UCSD-AML1 (cell line): ENCODE measurements at regions not wholly inside any gene's neighbourhood (a gene's known extent, or its start where the extent isn't known, plus 50 kb on each side); places are given as distances from the start of the nearest gene placed in this dataset.

Experiments
- DNase-seq: peaks from one replicate; lab custom pipeline; 2025; ENCODE audit not compliant: unreplicated experiment; lab: John Stamatoyannopoulos, UW

DNA sequence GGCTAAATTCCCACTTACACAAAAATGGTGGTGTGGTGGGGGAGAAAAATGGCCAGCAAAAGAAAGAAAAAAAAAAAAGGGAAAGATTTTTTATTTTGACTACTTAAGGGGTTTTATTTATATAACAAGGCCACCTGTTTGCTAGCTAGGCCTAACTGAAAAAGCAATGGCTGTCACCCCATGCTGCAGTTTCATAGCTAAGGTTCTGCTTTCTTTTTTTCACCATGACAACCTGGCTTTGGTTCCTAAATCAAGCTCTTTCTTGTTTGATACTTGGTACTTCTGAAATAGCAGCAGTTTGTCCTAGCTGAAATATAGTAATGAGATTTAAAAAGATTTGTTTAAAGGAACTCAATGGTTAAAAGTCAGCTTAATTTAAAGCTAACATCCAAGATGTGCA, 433.2 kb upstream of the MEX3C start:
- DNase-seq: no peak

DNA sequence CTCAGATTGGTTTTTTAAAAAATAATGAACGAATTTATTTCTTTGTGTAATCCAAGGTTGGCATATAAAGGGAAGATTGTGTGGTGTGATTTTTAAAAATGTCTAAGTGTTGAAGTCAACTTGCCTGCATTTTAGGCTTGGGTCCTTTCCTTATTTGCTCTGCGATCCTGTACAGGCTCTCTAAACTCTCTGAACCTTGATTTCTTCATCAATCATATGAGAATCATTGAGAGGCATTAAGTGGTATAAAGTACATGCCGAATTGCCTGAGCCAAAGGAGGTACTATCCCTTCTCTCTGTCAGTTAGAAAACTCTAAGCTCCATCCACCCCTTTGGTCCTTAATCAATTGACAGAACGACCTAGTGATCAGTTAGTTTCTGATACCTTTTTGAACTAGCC, 440.4 kb upstream of the MEX3C start:
- no peak for DNase-seq

DNA sequence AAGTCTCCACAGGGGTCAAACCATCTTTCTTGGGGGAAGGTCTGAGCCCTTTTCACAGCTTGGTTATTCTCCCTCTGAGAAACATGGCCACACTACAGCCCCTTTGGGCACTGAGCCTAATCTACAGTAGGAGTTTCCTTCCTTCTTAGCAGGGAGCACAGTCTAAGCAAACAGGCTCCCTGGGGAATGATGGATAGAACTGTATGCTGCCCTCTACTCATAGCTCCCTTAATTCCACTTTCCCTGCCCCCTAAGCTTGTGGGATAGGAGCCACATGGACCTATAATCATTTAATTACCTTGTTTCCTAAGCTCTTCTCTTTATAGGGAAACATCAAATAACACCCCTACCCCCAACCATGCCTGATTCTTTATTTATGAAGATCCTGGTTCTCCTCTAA, 442.1 kb upstream of the MEX3C start:
- DNase-seq: no peak

DNA sequence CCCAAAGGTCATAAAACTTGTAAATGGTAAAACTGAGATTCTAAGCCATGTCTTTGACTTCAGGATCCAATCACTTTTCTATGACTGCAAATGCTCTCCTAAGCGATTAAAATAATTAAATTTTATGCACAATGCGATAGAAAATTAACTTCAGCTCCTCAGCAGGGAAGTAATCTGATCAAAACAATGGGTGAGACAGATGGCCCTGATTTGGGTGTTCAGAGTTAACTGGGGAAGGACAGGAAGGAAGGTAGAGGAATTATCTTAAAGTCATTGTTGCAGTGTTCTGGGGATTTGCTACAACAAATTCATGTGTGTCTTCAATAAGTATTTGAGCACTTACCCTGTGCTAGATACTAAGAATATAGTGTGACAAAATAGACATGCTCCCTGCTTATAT, 446.0 kb upstream of the MEX3C start:
- no peak for DNase-seq

DNA sequence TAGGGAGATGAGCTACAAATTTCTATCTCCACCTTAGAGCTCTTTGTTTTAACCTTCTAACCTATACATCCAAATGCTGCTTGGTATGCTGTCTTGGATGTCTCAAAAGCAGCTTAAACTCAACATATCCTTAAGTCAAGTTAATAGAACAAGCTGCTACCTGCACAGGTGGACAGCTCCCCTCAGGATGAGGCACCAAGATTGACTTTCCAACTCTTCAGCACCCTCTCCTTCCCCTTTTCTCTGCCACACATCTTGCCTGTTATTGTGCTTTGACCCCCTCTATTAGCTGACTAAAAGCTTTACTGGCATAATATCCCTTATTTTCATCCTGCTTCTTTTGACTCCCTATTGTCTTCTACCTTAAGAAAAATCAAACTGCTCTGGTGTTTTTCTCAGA, 448.1 kb upstream of the MEX3C start:
- DNase-seq: no peak

DNA sequence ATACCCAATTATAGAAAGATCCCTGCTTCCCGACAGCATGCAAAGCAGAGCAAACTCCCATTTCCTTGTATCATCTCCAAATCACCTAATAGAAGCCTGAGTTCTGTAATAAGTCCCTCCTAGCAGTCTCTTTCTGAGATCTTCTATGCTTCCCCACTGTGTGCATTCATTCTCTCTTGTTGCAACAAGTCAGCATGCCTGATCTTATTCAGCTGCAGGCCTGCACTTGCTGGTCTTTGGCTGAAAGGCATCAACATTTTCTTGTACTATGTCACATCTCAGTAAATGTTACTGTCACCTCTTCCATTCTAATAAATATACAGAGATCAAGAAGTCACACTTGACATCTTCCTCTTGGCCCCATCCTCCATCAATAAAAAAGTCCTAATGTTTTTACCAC, 449.9 kb upstream of the MEX3C start:
- DNase-seq: no peak

DNA sequence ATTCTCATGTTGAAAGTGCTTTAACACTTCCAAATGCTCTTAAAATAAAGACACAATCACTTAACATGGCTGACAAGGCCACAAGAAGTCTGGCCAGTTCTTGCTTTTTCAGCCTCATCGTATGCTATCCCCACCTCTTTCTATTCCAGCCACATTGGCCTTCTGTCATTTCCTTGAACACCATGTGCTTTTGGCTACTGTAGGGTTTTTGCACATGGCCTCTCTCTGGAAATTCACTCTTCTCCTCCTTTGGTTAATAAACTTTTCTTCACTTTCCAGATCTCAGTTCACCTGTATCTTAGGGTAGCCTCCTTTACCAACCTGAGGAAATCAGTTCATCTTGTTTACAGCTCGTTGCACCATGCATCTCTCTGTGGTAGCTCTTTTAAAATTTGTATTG, 450.5 kb upstream of the MEX3C start:
- no peak for DNase-seq

DNA sequence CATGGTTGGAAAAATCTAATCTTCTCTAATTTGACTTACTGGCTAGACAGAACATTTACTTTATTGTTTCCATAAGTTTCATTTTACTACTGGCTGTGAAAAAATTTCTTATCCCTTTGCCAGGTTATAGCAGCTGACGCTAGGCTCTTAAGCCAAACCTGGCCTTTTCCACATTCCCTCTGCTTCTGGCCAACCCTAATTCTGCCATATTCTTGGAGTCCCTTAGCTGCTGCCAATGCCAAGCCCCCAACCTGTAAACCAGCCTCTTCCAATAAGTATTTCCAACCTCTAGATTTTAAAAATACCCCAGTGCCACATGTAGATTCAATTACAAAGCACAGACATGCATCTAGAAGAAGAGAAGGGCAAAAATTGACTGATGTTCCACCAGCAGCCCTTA, 452.3 kb upstream of the MEX3C start:
- no peak for DNase-seq

DNA sequence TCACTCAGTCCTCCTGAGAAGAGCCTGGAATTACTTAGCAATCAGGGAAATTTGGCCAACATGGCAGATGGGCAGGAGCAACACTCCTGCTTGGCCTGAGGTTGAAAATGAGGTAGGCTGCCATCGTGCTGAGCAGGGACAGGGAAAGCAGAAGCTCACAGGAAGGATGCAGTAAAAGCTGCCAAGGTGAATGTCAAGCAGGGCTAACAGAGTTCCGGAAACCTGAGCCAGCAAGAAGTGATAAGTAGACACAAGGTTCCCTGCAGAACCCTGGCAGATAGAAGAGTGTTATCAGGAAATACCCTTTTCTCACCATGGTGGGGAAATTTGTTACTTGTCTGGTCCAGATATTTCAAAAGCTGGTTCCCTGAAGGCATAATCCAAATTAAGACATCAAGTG, 454.3 kb upstream of the MEX3C start:
- no peak for DNase-seq

DNA sequence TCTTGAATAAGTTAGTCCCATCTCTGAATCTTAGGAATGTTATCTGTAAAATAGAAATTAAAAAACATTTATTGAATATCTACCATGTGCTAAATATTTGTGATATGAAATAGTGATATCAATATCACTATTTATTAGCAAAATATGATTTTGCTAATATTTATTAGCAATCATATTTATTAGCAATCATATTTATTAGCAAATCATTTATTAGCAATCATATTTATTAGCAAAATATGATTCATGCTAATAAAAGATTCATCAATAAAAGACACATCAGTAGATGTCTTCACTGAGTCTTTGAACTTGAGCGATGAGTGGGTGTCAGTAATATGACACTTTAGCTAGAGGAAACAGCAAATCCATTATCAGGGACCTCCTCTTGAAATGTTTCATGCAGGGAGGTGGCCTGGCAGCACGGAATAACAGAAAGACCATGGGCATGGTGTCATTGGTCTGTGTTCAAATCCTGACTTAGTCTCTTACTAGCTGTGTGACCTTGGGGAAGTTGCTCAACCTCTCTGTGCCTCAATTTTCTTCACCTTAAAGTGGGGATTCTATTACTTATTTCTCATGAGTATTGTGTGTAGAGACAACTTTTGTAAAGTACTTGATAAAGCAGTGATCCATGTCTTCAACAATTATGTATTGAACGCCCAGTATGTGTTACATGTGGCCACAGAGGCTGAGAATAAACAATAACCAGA, 456.2 kb upstream of the MEX3C start:
- no peak for DNase-seq

DNA sequence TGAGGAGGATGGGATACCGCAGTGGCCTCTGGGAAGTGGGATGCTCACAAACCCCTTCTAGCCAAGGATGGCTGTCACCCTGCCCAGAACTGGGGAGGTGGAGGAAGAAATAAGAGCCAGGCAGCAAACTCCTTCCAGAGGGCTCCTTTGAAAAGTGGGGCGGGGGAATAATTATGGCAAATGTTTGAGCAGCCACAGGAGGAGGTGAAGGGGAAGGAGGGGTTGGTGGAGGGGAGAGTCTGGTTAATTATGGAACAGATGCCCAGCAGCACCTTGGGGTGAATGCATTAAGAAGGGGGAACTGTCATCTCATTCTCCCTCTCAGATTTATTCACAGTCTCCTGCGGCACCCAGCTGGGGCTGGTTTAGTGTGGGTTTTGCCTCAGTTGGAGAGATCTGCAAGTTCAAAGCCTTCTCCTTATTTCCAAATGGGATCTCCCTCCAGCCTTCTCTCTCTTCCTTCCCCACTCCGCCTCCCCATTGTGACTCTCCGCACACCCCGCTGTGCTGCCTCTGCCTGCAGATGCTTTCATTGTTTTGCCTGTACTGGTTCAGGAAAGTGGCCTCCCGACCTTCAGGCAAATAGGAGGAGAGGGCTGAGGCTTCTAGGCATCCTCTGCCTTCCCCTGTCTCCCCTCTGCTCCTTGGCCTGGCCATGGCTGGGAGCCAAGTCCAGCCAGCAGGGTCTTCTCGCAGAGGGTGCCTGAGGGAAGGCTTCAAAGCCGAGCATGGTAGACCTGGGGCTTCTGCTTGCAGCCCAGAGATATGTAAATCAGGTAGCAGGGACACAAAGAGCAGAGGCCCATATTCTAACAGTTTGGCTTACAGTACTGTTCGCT, 457.2 kb upstream of the MEX3C start:
- DNase-seq: no peak

DNA sequence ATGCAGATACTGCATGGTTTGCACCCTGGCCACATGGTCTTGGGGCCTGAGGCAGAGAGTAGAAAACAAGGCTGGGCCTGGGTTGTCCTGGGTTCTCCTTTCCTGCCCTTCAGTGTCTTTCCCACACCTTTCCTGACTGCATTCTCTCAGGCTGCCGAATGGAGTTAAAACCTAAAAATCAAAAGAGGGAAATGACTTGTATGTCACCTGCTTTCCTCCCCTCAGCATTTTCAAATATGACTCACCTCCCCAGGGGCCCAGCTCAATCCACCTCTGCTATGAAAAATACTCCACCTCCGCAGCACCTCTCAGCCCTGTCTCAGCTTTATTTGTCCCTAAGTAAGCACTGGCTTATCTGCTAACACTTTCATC, 457.8 kb upstream of the MEX3C start:
- DNase-seq: no peak

DNA sequence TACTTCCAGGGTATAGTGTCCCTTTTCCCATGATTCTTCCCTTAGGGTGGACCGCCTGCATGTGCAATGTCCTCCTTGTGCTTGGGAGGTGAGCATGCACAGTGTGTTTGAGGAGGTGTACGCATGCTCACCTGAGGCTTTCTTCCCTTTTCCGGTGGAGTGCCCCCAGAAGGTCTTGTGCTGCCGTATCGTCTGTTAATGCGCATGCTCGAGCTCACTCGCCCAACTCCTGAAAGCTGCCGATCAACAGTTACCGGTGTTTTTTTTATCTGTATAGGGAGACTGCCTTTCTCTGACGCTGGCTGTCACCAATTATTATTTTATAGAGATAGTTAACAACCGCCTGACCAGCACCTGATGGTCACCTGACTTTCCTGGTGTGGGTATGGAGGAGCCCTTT, 458.8 kb upstream of the MEX3C start:
- DNase-seq: no peak

DNA sequence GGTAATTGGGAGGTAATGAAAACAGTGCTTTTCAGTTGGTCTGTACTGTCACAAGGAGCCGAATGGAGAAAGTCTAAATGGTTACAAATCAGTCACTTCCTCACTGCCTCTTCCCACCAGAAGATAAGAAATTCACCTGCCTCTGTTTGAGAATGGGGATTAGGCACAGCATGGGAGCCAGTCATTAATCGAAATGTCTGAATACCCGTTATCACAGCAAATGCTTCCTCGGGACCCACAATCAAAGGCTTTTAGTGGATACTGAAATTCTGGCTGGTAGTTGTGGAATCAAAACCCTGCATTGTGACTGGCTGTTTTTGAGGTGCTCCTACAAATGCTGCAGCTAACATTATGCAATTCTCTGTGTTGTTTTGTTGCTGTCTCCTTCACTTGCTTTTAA, 461.0 kb upstream of the MEX3C start:
- no peak for DNase-seq

DNA sequence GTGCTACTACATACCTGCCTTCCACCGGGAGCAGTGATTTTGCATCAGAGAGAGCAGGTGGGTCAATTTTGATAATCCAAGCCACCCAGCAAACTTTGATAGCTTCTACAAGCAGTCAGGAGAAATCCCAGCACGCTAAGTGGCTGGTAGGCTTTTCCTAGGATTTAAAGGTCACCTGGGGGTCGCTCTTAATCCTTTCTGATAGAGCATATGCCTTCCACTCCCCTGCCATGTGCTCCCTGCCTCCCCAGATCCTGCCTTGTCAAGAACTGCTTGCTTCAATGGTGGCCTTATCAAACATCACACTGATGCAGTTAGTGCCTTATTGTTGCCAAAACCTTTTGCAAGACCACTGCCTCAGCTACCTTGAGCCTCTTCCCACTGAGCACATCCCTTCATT, 462.3 kb upstream of the MEX3C start:
- no peak for DNase-seq

DNA sequence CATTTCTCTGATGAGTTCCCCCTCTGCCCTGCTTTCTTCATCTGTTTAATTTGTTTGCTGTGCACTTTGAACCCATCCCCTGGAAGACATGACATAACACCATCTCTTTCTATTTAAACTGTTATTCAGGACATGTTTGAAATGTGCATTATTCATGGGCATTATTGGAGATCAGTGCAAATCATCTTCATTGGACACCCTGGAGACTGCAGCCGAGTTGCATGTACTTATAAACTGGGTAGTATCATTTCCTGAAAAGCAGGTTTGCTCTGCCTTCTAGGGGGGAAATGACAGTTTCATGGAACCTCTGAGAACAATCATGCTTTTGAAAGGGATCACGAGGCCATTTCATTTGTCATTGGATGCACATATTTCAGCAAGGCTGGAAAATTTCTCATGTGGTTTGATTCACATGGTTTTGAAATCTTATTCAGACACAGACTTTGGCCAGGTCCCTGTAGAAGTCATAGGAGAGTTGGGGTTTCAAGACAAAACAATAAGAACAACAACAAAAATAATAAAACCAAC, 462.8 kb upstream of the MEX3C start:
- no peak for DNase-seq

DNA sequence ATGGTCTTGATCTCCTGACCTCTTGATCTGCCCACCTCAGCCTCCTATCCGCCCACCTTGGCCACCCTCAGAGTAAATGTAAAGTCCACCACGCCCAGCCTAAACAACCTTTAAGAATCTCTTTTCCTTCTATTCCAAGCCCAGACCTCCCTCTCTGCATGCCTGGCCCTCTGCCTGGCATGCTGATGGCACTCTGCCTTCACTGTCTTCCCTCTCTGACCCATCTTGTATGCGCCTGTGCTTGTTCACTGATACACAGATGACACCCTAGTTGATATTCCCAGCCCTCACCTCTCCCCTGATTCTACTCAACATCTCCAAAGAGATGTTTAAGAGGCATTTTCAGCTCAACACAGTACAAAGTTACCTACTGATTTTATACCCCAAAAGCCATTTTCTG, 466.8 kb upstream of the MEX3C start:
- no peak for DNase-seq

DNA sequence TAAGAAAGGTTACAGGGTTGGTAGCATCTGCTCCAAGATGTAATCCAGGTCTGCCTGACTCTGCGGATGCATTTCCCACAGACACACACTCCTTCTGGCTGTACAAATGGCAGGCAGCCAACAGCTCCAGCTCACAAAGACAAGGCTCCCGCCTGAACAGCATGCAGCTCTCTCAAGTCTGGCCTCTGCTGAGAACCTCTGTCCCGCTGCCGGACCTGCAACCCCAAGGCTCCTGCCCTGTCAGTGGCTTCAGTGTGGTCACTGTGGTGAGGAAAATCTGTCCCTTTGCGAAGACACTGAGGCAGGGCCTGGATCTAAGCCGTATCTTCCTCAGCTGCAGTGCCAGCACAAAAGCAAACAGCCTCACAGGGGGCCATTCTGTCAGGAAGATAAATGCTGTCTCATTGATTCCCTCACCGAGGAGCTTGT, 469.3 kb upstream of the MEX3C start:
- DNase-seq: no peak

DNA sequence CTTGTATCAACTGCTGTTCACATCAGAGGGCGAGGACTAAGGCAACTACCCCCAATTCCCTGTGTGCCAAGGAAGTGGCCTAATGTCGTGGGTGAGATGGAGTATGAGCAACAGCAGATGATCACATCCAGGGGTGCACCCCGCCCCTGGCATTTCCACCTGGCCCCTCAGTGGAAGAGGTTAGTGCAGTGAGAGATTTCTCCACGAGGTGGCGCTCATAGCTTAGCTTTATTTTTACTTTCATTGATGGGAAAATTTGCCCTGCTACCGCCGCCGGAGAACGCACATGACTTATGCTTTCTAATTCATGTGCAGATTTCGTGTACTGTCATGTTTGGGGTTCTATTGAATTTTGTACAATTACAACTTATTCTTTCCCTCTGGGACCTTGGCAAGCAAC, 470.6 kb upstream of the MEX3C start:
- peak; percentile 43 for DNase-seq

DNA sequence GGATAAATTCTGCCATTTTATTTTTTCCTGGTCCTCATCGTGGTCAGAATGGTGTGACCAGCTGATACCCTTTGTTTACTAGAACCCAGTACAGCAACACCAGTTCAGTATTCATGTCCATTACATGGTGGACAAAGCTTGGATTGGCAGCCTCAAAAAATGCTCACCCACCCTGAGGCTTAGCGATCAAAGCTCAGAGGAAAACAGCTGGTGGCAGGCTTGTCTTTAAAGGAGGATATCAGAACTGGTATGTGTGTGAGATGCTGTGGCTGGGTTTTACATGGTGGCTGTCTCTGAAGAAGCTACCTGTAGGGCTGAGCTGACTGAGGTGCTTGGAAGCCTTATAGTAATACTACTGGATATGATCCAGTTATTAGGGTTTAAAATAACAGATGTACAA, 471.1 kb upstream of the MEX3C start:
- no peak for DNase-seq

DNA sequence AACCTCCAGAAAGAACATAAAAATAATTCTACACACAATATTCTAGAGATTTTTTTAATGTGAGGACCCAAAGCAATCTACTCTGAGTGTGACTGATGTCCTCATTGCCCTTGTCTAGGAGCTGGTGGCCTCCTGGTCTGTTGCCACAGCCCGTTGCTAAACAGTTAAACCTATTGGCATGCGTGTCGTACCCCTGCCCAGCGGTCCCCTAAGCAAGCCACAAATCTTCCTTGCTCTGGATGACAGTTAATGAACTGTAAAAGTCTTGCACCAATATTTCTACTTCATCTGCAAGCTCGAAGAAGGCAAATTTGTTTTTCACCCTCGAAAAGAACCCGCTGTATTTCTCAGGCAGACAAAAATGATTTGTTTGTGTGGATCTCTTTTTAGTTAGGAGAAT, 489.1 kb upstream of the MEX3C start:
- no peak for DNase-seq

DNA sequence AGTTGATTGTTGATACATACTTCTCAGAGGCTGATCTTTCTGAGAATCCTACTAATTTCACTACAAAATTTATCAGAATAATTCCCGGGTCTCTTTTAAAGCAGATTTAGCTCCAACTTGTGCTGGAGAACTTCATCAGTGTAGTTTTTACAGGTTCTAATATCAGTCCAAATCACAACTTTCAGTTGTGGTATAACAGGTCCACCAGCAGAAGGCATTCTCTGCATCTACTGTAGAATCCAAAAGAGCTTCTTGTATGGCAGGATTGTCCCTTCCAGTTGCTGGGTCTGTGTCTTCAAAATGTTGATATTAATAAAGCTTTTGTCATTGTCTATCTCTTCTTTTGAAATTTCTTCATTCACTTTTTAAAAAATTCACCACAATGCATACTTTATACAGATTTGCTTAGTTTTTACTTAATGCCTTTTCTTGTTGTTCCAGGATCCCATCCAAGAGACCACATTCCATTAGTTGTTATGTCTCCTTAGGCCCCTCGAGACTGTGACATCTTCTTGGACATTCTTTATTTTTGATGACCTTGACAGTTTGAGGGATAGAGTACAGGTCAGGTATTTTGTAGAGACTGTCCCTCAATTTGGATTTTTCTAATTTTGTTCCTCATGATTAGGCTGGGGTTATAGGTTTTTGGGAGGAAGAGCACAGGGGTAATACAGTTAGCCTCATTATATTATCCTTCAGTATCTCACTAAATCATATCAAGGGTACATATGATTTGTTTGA, 490.5 kb upstream of the MEX3C start:
- DNase-seq: no peak
